C4-2B (cell line): ENCODE measurements at regions not wholly inside any gene's neighbourhood (a gene's known extent, or its start where the extent isn't known, plus 50 kb on each side); places are given as distances from the start of the nearest gene placed in this dataset.
"Not testable (repeated sequence)": the region's sequence is repeated elsewhere in the genome, so short reads cannot be mapped to it uniquely, and the experiment has no call there.

Source experiments
- H3K27ac ChIP-seq: fragments of 450-650 bp; 2 replicates; pipeline ENCODE4 v1.5.1; 2017
- ZFX ChIP-seq: fragments of 450-650 bp; IDR thresholded peaks from 2 replicates; pipeline ENCODE4 v1.6.1; 2017
- TF ChIP-seq, protein P1 (sequence below): fragments of 450-650 bp; conservative IDR thresholded peaks from 2 replicates; pipeline ENCODE4 v1.5.1; 2017; ENCODE audit warnings: mild to moderate bottlenecking

DNA sequence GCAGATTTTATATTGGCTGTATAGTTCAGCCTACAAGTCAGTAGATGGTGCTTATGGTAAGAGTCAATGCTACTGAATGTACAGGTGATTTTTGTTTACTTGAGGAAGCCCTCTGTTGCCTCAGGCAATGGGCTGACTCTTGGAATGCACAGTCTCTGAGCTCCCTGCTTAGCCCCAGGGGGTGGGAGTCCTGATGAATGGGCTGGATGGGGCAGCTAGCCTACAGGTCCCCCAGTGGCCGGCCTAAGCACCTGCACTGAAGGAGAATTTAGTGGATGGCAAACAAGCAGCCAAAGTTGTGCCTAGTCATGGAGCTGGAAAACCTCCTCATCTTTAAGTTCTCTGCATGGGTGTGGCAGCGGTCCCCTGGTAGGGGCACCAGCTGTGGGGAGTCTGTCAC lies 101.8 kb upstream of the CXorf51B start:
- H3K27ac ChIP-seq = no peak overlapping the region
- TF ChIP-seq ZFX = no peak
- TF ChIP-seq, protein P1, sequence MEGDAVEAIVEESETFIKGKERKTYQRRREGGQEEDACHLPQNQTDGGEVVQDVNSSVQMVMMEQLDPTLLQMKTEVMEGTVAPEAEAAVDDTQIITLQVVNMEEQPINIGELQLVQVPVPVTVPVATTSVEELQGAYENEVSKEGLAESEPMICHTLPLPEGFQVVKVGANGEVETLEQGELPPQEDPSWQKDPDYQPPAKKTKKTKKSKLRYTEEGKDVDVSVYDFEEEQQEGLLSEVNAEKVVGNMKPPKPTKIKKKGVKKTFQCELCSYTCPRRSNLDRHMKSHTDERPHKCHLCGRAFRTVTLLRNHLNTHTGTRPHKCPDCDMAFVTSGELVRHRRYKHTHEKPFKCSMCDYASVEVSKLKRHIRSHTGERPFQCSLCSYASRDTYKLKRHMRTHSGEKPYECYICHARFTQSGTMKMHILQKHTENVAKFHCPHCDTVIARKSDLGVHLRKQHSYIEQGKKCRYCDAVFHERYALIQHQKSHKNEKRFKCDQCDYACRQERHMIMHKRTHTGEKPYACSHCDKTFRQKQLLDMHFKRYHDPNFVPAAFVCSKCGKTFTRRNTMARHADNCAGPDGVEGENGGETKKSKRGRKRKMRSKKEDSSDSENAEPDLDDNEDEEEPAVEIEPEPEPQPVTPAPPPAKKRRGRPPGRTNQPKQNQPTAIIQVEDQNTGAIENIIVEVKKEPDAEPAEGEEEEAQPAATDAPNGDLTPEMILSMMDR = no peak; the same call in 1 of the 2 replicates

DNA sequence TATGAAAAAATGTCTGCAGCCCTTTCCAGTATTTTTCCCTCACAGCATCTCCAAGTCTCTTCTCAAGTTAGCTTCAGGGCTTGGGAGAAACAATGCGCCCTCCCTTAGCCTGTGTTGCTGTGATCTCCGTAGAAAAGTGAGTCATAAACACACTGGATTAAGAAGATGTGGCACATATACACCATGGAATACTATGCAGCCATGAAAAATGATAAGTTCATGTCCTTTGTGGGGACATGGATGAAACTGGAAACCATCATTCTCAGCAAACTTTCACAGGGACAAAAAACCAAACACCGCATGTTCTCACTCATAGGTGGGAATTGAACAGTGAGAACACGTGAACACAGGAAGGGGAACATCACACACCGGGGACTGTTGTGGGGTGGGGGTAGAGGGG lies 100.7 kb upstream of the CXorf51B start:
- not testable (repeated sequence) for H3K27ac ChIP-seq

DNA sequence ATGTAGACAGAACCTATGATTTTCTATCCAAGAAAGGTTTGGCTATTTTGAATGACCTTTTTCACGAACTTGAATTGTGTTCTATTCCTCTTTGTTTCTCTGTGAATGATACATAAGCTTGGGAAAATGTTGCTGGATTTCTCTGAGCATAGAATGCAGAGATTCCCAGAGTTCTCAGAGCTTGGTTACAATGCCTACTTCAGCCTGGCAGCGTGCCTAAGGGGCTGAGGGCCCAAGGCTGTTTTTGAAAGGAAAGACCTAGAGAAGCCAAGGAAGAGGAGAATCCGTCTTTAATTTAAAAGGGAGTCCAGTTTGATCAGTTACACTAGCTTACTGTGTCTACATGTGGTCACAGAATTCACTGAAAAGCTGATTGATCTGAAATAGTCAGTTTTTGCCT lies 55.3 kb upstream of the CXorf51B start:
- TF ChIP-seq, protein P1 = no peak
- no peak for TF ChIP-seq ZFX
- no peak overlapping the region for H3K27ac ChIP-seq

DNA sequence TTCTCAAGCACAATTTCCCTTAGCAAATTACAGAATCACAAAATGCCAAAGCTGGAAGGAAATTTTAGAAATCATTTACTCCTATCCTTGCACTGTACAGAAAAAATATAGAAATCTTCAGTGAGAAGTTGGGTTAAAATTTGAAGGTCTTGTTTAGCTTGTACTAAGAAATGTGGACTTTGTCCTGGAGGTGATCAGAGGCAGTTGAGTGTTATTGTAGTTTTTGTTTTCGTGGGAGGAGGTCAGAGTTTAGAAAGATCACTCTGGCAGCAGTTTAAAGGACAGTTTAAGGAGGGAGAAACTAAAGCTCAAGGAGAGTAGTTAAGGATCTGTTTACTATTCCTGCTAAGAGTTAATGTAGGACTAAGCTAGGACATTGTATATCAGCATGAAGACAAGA lies 54.4 kb upstream of the CXorf51B start:
- TF ChIP-seq ZFX = no peak
- TF ChIP-seq, protein P1 = no peak
- no peak overlapping the region for H3K27ac ChIP-seq
